Neuronal stem cell (in vitro differentiated cells): ENCODE measurements at regions not wholly inside any gene's neighbourhood (a gene's known extent, or its start where the extent isn't known, plus 50 kb on each side); places are given as distances from the start of the nearest gene placed in this dataset.
"Not testable (repeated sequence)": the region's sequence is repeated elsewhere in the genome, so short reads cannot be mapped to it uniquely, and the experiment has no call there.

Source experiments
- DNase-seq: peaks from one replicate; pipeline ENCODE4 v3.0.0-alpha.2; 2013; ENCODE audit warnings: low spot score
- H2AFZ ChIP-seq: one replicate; pipeline ENCODE4 v1.6.1; 2013; ENCODE audit warnings: mild to moderate bottlenecking, low read length, inconsistent platforms
- H2AK5ac ChIP-seq: 2 replicates; pipeline ENCODE4 v1.6.1; 2013; ENCODE audit warnings: low read depth, mild to moderate bottlenecking, inconsistent platforms, low read length, moderate library complexity, mixed read lengths
- H2BK120ac ChIP-seq: 2 replicates; pipeline ENCODE4 v1.6.1; 2013; ENCODE audit warnings: low read depth, mild to moderate bottlenecking, inconsistent platforms, low read length, moderate library complexity, mixed read lengths
- H2BK12ac ChIP-seq: one replicate; pipeline ENCODE4 v1.6.1; 2013; ENCODE audit warnings: low read length, inconsistent platforms
- H2BK15ac ChIP-seq: 2 replicates; pipeline ENCODE4 v1.6.1; 2013; ENCODE audit warnings: mild to moderate bottlenecking, low read length, inconsistent platforms, mixed read lengths
- H2BK5ac ChIP-seq: one replicate; pipeline ENCODE4 v1.6.1; 2013; ENCODE audit warnings: inconsistent platforms, mild to moderate bottlenecking, low read length, moderate library complexity
- H3K14ac ChIP-seq: one replicate; pipeline ENCODE4 v1.6.1; 2013; ENCODE audit warnings: low read length, inconsistent platforms
- H3K18ac ChIP-seq: 2 replicates; pipeline ENCODE4 v1.6.1; 2013; ENCODE audit warnings: low read length, inconsistent platforms
- H3K23ac ChIP-seq: 2 replicates; pipeline ENCODE4 v1.6.1; 2013; ENCODE audit warnings: low read depth, mild to moderate bottlenecking, mixed read lengths, low read length, inconsistent platforms; ENCODE audit not compliant: poor library complexity
- H3K27ac ChIP-seq: replicated peaks from 3 replicates; pipeline ENCODE4 v1.5.1; 2013; ENCODE audit warnings: low read length, inconsistent platforms
- H3K27me3 ChIP-seq, 3 experiments: 2 replicates each; pipeline ENCODE4 v1.6.1; 2013; ENCODE audit warnings: low read length in 3 of 3, mild to moderate bottlenecking in 2 of 3, inconsistent platforms in 1 of 3, low read depth in 1 of 3, mixed read lengths in 1 of 3, moderate library complexity in 1 of 3; ENCODE audit not compliant: control insufficient read depth in 3 of 3, insufficient read depth in 3 of 3
- H3K36me3 ChIP-seq, 2 donors: replicated peaks in 1 of 2; 2 replicates each; pipeline ENCODE4 v1.6.1; 2013; ENCODE audit warnings: low read length in 2 of 2; ENCODE audit not compliant: control insufficient read depth in 2 of 2, insufficient read depth in 2 of 2
- H3K4ac ChIP-seq: 2 replicates; pipeline ENCODE4 v1.6.1; 2013; ENCODE audit warnings: inconsistent platforms, mild to moderate bottlenecking, low read length, moderate library complexity
- H3K4me1 ChIP-seq, 2 donors: 1 replicate in 1 of 2; 2 replicates in 1 of 2; pipeline ENCODE4 v1.6.1; 2013; ENCODE audit warnings: low read length in 2 of 2, low read depth in 1 of 2; ENCODE audit not compliant: control insufficient read depth in 2 of 2, insufficient read depth in 1 of 2
- H3K4me2 ChIP-seq: one replicate; pipeline ENCODE4 v1.6.1; 2013; ENCODE audit warnings: mild to moderate bottlenecking, low read length, inconsistent platforms; ENCODE audit not compliant: insufficient read depth, poor library complexity, severe bottlenecking
- H3K4me3 ChIP-seq, 2 donors: 2 replicates each; pipeline ENCODE4 v1.5.1; 2013; ENCODE audit warnings: low read length in 2 of 2, mild to moderate bottlenecking in 2 of 2, inconsistent platforms in 1 of 2, moderate library complexity in 1 of 2
- H3K79me1 ChIP-seq: one replicate; pipeline ENCODE4 v1.6.1; 2013; ENCODE audit warnings: low read depth, mild to moderate bottlenecking, inconsistent platforms, low read length, moderate library complexity
- H3K9ac ChIP-seq: one replicate; pipeline ENCODE4 v1.6.1; 2013; ENCODE audit warnings: mild to moderate bottlenecking, low read depth, low read length, inconsistent platforms; ENCODE audit not compliant: poor library complexity
- H3K9me3 ChIP-seq, 2 donors: replicated peaks in 1 of 2; 2 replicates each; pipeline versions ENCODE3 to v1.6.1; 2013; ENCODE audit warnings: low read length in 2 of 2, mild to moderate bottlenecking in 2 of 2, inconsistent platforms in 1 of 2, low read depth in 1 of 2, mixed read lengths in 1 of 2, moderate library complexity in 1 of 2; ENCODE audit not compliant: control insufficient read depth in 2 of 2, insufficient read depth in 1 of 2
- H4K8ac ChIP-seq: one replicate; pipeline ENCODE4 v1.6.1; 2013; ENCODE audit warnings: low read depth, mild to moderate bottlenecking, inconsistent platforms, low read length, moderate library complexity
- H4K91ac ChIP-seq: one replicate; pipeline ENCODE4 v1.6.1; 2013; ENCODE audit warnings: low read length, low read depth, mild to moderate bottlenecking, inconsistent platforms; ENCODE audit not compliant: poor library complexity
- WGBS, 2 donors: extraction: QIAGEN DNeasy Blood & Tissue Kit; methylation state at CpG; one replicate each; pipeline ENCODE4 v1.1.7; 2013; ENCODE audit warnings: missing lambda C conversion rate in 2 of 2, mixed read lengths in 1 of 2; ENCODE audit not compliant: insufficient read length in 2 of 2, insufficient replicate concordance in 1 of 2; ENCODE audit errors: extremely low coverage in 2 of 2; 5-methylcytosine and 5-hydroxymethylcytosine counted together

DNA sequence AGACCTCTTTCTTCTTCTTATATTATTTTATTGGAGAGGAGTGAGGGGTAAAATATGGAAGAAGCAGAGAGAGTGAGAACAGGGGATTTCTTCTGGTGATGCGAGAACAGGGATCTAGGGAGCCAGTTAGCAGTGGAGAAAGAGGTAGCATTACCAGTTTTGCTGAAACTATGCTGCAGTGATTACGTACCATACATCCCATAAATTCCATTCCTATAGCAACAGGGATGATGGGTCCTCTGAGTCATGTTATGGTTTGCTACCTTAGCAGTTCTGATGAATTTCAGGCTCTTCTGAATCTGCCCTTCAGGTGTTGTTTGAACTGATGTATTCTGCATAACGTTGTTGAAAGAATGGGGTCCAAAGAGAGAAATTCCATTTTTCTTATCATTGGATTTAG is 625.4 kb upstream of the LRFN5 start:
- no peak overlapping the region for H3K18ac ChIP-seq
- H2BK120ac ChIP-seq: no peak overlapping the region
- no peak overlapping the region for H2BK5ac ChIP-seq
- H2BK12ac ChIP-seq: no peak overlapping the region
- H2AFZ ChIP-seq: no peak overlapping the region
- no peak overlapping the region for H3K4me3 ChIP-seq
- H3K23ac ChIP-seq: no peak overlapping the region
- no peak overlapping the region for H2AK5ac ChIP-seq
- no peak overlapping the region for H3K27ac ChIP-seq
- peaks cover 0 to 9% of the 10 kb centered on the region in 2 donors for H3K36me3 ChIP-seq
- H3K27me3 ChIP-seq: no peaks in the 10 kb centered on the region
- WGBS, 2 donors: no CpG with 5 or more reads among the region's 3 CpGs
- peaks cover 0 to 2% of the 10 kb centered on the region in 2 donors for H3K4me1 ChIP-seq
- no peak overlapping the region for H4K91ac ChIP-seq
- H3K9ac ChIP-seq: no peak overlapping the region
- H3K4me2 ChIP-seq: no peak overlapping the region
- H3K4ac ChIP-seq: no peak overlapping the region
- H3K9me3 ChIP-seq: no peaks in the 10 kb centered on the region
- H3K14ac ChIP-seq: no peak overlapping the region
- no peaks in the 10 kb centered on the region for H3K79me1 ChIP-seq
- H2BK15ac ChIP-seq: no peak overlapping the region
- H4K8ac ChIP-seq: no peak overlapping the region
- DNase-seq: no peak

DNA sequence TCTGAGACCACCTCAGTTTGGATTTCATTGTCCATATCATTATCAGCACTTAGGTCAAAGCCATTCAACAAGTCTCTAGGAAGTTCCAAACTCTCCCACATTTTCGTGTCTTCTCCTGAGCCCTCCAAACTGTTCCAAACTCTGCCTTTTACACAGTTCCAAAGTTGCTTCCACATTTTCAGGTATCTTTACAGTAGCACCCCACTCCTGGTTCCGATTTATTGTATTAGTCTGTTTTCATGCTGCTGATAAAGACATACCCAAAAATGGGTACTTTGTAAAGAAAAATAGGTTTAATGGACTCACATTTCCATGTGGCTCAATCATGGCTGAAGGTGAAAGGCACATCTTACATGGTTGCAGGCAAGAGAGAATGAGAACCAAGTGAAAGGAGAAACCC is 646.4 kb upstream of the LRFN5 start:
- H3K9me3 ChIP-seq: peaks cover 0 to 45% of the 10 kb centered on the region in 2 donors
- peaks cover 3 to 59% of the 10 kb centered on the region in 2 donors for H3K36me3 ChIP-seq
- H3K4me3 ChIP-seq, H3K79me1 ChIP-seq, H3K4ac ChIP-seq, H2AK5ac ChIP-seq, H3K27me3 ChIP-seq, H2BK15ac ChIP-seq, H4K91ac ChIP-seq, H2AFZ ChIP-seq, H2BK12ac ChIP-seq, H3K4me1 ChIP-seq, DNase-seq, H3K27ac ChIP-seq, H3K23ac ChIP-seq, H3K14ac ChIP-seq, H3K9ac ChIP-seq, H2BK120ac ChIP-seq, H4K8ac ChIP-seq, H3K18ac ChIP-seq, H2BK5ac ChIP-seq, H3K4me2 ChIP-seq: not testable (repeated sequence)
- WGBS, 2 donors: no CpG with 5 or more reads among the region's 2 CpGs

DNA sequence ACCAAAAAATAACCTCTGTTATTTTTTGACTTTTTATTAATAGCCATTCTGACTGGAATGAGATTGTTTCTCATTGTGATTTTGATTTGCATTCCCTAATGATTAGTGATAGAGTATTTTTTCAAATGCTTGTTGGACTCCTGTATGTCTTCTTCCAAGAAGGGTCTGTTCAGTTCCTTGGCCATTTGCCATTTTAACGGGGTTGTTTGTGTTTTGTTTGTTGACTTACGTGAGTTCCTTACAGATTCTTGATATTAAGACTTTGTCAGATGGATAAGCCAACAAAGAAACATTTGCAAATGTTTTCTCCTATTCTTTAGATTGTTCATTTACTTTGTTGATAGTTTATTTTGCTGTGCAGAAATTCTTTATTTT is 651.6 kb upstream of the LRFN5 start:
- DNase-seq: no peak
- Histone ChIP-seq H3K4me2 (peak overlapping the region; percentile 11), H3K79me1 (no peaks in the 10 kb centered on the region), H2AFZ (peak overlapping the region; percentile 89), H4K8ac (no peak overlapping the region), H2BK12ac (no peak overlapping the region), H2BK15ac (no peak overlapping the region), H3K23ac (no peak overlapping the region), H3K27me3 (no peaks in the 10 kb centered on the region), H3K9me3 (peaks cover 0 to 36% of the 10 kb centered on the region in 2 donors), H3K27ac (no peak overlapping the region), H3K4ac (no peak overlapping the region), H3K36me3 (peaks cover 2 to 26% of the 10 kb centered on the region in 2 donors), H3K9ac (no peak overlapping the region), H4K91ac (no peak overlapping the region), H3K14ac (no peak overlapping the region), H2BK5ac (no peak overlapping the region), H3K4me3 (peak overlapping the region in 1 of 2 donors; percentile 60), H3K18ac (no peak overlapping the region), H2BK120ac (no peak overlapping the region), H2AK5ac (no peak overlapping the region), H3K4me1 (no peaks in the 10 kb centered on the region)
- no CpG with 5 or more reads among the region's 2 CpGs for WGBS, 2 donors

DNA sequence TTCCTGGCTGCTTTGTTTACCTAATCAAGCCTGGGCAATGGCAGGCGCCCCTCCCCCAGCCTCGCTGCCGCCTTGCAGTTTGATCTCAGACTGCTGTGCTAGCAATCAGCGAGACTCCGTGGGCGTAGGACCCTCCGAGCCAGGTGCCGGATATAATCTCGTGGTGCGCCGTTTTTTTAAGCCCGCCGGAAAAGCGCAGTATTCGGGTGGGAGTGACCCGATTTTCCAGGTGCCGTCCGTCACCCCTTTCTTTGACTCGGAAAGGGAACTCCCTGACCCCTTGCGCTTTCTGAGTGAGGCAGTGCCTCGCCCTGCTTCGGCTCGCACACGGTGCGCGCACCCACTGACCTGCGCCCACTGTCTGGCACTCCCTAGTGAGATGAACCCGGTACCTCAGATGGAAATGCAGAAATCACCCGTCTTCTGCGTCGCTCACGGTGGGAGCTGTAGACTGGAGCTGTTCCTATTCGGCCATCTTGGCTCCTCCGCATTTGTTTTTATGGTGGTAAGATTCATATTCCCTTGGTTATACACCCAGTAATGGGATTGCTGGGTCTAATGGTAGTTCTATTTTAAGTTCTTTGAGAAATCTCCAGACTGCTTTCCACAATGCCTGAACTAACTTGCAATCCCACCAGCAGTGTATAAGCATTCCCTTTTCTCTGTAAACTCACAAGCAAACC is 652.1 kb upstream of the LRFN5 start:
- not testable (repeated sequence) for H3K18ac ChIP-seq, H2BK15ac ChIP-seq, DNase-seq, H2BK12ac ChIP-seq, H3K4me1 ChIP-seq, H3K9ac ChIP-seq, H3K79me1 ChIP-seq, H3K4ac ChIP-seq, H3K27me3 ChIP-seq, H3K23ac ChIP-seq, H4K8ac ChIP-seq, H2BK120ac ChIP-seq, H3K14ac ChIP-seq, H4K91ac ChIP-seq, H3K27ac ChIP-seq, H2AK5ac ChIP-seq, H2BK5ac ChIP-seq
- H3K4me3 ChIP-seq: peak overlapping the region; percentile 55 to 60
- peaks cover 0 to 31% of the 10 kb centered on the region in 2 donors for H3K9me3 ChIP-seq
- H3K4me2 ChIP-seq: peak overlapping the region; percentile 11
- peak overlapping the region; percentile 89 for H2AFZ ChIP-seq
- WGBS, 2 donors: no CpG with 5 or more reads among the region's 34 CpGs
- peaks cover 0 to 21% of the 10 kb centered on the region in 2 donors for H3K36me3 ChIP-seq
